VCaP (cell line): ENCODE measurements at regions not wholly inside any gene's neighbourhood (a gene's known extent, or its start where the extent isn't known, plus 50 kb on each side); places are given as distances from the start of the nearest gene placed in this dataset.

Experiments used
- H3K27ac ChIP-seq: fragments of 450-650 bp; 2 replicates; pipeline ENCODE4 v1.5.1; 2017
- CTCF ChIP-seq: fragments of 450-650 bp; conservative IDR thresholded peaks from 2 replicates; pipeline ENCODE4 v1.5.1; 2017; ENCODE audit warnings: mild to moderate bottlenecking, moderate library complexity

- H3K27ac ChIP-seq: no peak overlapping the region
- no peak for TF ChIP-seq CTCF
Measured at GRCh38 chr3:145843561-145843960, 317.4 kb downstream of the PLOD2 start.

GRCh38 chr3:145849115-145849514, 311.9 kb downstream of the PLOD2 start:
- TF ChIP-seq CTCF: no peak

GRCh38 chr3:145854499-145854898, 306.5 kb downstream of the PLOD2 start:
- H3K27ac ChIP-seq: no peak overlapping the region

More at GRCh38 chr3:145849115-145849514, 311.9 kb downstream of the PLOD2 start:
- H3K27ac ChIP-seq: no peak overlapping the region

DNA sequence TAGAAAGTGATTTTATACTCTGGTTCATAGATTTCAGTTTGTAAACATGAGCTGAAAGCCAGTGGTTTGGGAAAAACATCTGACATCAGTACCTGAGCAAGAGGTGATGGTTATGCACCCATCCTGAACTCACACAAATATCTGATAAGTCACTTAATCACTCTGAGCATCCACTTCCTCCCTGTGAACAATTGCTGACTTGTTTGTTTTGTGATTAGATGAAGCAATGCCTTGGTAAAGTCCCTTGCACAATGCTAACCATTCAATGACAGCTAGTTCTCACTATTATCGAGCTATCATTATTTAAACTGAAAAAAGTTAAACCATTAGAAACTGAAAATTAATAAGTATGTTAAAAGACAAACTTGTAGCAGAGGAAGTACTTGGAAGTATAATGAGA, 303.0 kb downstream of the PLOD2 start:
- H3K27ac ChIP-seq: no peak overlapping the region
- no peak for TF ChIP-seq CTCF

More at GRCh38 chr3:145854499-145854898, 306.5 kb downstream of the PLOD2 start:
- TF ChIP-seq CTCF: no peak

DNA sequence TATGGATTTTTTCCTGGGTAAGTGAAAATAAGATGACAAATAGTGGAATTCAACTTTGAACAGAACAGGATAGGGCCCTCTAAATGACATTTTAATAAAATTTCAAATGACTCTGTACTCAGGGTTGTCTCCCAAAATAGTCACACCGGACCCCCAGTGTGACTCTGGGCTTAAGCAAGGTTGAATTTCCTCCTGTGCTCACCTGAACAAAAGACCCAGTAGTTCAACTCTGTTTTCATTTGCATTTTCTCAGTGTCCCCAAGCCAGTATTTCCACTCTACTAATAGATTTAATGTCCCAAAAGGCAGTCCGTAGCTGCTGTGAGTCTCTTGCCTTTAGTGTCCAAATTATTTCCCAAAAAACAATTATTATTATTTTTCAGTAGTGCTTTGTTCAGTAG, 296.6 kb downstream of the PLOD2 start:
- no peak overlapping the region for H3K27ac ChIP-seq
- no peak for TF ChIP-seq CTCF

DNA sequence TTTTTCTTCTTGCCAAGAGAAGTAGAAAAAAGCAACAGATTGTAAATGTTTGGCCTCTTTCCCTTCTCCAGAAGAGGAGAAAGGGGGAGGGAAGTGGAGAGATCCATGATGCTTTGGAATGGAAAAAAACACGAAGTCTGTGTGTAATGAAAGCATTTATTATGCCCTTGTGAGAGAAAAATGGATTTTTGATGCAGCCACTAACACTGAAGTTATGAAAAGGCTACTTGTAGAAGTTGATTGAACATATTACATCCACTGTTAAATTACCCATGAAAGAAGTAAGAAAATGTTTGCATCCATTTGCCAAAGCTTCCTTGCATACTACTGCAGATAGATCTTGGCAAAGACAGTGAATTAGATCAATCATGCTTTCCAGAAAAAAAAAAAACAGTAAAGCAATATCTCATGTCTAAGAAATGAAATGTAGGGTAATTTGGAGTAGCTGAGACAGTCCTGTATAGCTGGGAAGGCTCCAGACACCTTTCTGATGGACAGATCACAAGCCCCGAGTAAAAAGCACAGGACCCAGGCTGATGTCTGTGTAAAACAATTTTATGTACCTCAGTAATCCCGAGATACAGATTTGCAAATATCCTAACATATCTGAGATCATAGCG, 295.5 kb downstream of the PLOD2 start:
- no peak for TF ChIP-seq CTCF
- H3K27ac ChIP-seq: no peak overlapping the region

DNA sequence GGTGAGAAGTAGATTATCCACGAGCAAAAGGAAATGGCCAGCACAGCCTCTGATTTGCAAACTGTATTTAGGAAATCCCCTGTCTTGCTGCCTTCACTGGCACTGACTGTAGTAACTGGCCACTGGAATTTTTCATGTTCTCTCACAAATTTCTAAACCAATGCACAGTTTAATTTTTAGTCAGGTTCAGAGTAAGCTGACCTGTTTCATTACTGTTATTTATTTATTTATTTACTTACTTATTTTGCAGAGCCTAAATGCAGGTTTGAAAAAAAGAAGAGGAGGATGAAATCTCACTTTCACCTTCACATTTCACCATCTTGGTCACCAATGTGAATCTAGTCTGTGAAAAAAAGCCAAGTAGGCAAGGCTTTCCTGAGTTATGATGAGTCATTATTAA, 291.0 kb downstream of the PLOD2 start:
- H3K27ac ChIP-seq: no peak overlapping the region
- no peak for TF ChIP-seq CTCF
